ENCODE measurements at regions not wholly inside any gene's neighbourhood (a gene's known extent, or its start where the extent isn't known, plus 50 kb on each side); places are given as distances from the start of the nearest gene placed in this dataset.

- TF ChIP-seq NBN (IDR thresholded peaks at IDR 0.05) (no peak), CTCF (IDR thresholded peaks at IDR 0.05 in 2 of 3, conservative IDR thresholded peaks at IDR 0.05 in 1 of 3; ENCODE audit: control insufficient read depth in 2 of 3, extremely low read depth in 1 of 3, insufficient read depth in 1 of 3, low read depth in 3 of 3, low read length in 3 of 3) (no peak), RCOR1 (conservative IDR thresholded peaks at IDR 0.05; ENCODE audit: low read depth, low read length) (no peak), GABPA (IDR thresholded peaks at IDR 0.05; ENCODE audit: low read depth) (no peak), HCFC1 (IDR thresholded peaks at IDR 0.05; ENCODE audit: low read length) (no peak), GATAD2B (conservative IDR thresholded peaks at IDR 0.05; ENCODE audit: low read depth) (no peak), ZNF274 (IDR thresholded peaks at IDR 0.05; ENCODE audit: insufficient read depth, insufficient read length) (no peak)
Measured at GRCh38 chr4:179095585-179096221, 1653.5 kb upstream of the AGA start.

All from GM12878 (cell line).